Loucy (cell line): ENCODE measurements at regions not wholly inside any gene's neighbourhood (a gene's known extent, or its start where the extent isn't known, plus 50 kb on each side); places are given as distances from the start of the nearest gene placed in this dataset.

Experiments used
- CTCF ChIP-seq: fragments of 200-600 bp; sonication (generic); conservative IDR thresholded peaks from 2 replicates; pipeline ENCODE4 v1.5.1; 2014; ENCODE audit warnings: mild to moderate bottlenecking, antibody characterized with exemption, low read length
- EZH2phosphoT487 ChIP-seq: fragments of 200-600 bp; IDR thresholded peaks from 2 replicates; pipeline ENCODE4 v1.6.1; 2018; ENCODE audit warnings: antibody characterized with exemption, mild to moderate bottlenecking, moderate library complexity, borderline replicate concordance

GRCh38 chr20:51218603-51219002 lies 195.7 kb upstream of the KCNG1 start:
- TF ChIP-seq CTCF (no peak), EZH2phosphoT487 (no peak)
